GM06990 (cell line): ENCODE measurements at regions not wholly inside any gene's neighbourhood (a gene's known extent, or its start where the extent isn't known, plus 50 kb on each side); places are given as distances from the start of the nearest gene placed in this dataset.

Source experiments
- DNase-seq: peaks from one replicate; pipeline ENCODE4 v3.0.0-alpha.2; 2011; ENCODE audit not compliant: insufficient read length; ENCODE audit errors: extremely low read depth
- H3K27me3 ChIP-seq: replicated peaks from 2 replicates; pipeline ENCODE4 v1.6.0; 2011; ENCODE audit warnings: low read length; ENCODE audit not compliant: control insufficient read depth, insufficient read depth
- H3K36me3 ChIP-seq: 2 replicates; pipeline ENCODE4 v1.5.1; 2011; ENCODE audit warnings: low read length; ENCODE audit not compliant: control insufficient read depth, insufficient read depth
- H3K4me3 ChIP-seq: replicated peaks from 2 replicates; pipeline ENCODE4 v1.5.1; 2011; ENCODE audit warnings: low read depth, mild to moderate bottlenecking, control low read depth, low read length
- TF ChIP-seq, protein P1 (sequence below): IDR thresholded peaks from 2 replicates; pipeline ENCODE4 v1.5.1; 2011; ENCODE audit warnings: low read length, control low read depth, mild to moderate bottlenecking, inconsistent platforms; ENCODE audit not compliant: insufficient read depth, poor library complexity, severe bottlenecking

DNA sequence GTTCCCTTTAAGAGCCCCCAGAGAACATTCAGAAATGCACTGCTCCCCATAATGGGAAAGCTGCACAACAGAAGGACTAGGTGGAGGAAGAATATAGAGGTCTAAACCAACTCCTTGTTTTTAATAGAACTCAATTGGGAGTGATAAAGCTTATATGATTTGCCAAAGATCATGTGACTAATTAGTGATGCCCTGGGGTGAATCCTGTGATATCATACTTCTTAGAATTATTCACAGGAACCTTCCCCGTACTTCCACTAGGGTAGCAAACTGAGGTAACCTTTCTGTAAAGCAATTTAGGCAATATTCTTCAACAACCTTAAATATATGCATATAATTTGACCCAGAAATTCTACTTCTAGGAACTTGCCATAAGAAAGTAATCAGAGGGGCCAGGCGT, 84.4 kb downstream of the TFAP2A start:
- Histone ChIP-seq H3K4me3 (no peak overlapping the region), H3K36me3 (no peaks in the 10 kb centered on the region), H3K27me3 (no peaks in the 10 kb centered on the region; the same call in 1 of the 2 replicates)
- no peak for DNase-seq
- TF ChIP-seq, protein P1, sequence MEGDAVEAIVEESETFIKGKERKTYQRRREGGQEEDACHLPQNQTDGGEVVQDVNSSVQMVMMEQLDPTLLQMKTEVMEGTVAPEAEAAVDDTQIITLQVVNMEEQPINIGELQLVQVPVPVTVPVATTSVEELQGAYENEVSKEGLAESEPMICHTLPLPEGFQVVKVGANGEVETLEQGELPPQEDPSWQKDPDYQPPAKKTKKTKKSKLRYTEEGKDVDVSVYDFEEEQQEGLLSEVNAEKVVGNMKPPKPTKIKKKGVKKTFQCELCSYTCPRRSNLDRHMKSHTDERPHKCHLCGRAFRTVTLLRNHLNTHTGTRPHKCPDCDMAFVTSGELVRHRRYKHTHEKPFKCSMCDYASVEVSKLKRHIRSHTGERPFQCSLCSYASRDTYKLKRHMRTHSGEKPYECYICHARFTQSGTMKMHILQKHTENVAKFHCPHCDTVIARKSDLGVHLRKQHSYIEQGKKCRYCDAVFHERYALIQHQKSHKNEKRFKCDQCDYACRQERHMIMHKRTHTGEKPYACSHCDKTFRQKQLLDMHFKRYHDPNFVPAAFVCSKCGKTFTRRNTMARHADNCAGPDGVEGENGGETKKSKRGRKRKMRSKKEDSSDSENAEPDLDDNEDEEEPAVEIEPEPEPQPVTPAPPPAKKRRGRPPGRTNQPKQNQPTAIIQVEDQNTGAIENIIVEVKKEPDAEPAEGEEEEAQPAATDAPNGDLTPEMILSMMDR, result no peak

DNA sequence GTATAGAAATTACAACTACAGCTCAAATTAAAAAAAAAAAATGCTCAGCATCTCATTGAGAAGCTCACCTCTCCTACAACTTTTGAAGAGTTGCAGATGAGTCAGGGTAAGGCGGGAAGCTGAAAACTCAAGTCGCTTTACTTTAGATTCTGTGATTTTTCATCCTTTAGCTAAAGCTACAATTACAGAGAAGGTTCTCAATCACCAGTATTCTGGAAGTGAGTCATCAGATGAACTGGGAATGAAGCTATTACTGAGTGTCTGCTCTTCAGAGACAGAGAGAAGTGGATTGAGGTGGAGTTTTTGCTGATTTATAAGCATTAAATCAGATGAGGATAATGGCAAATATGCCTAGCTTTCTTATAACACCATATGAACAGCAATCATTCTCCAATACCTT, 91.9 kb downstream of the TFAP2A start:
- TF ChIP-seq, protein P1, result no peak
- Histone ChIP-seq H3K4me3 (no peak overlapping the region), H3K27me3 (no peaks in the 10 kb centered on the region; the same call in 1 of the 2 replicates), H3K36me3 (no peaks in the 10 kb centered on the region)
- DNase-seq, result no peak

- TF ChIP-seq, protein P1, result no peak
- no peak for DNase-seq
- Histone ChIP-seq H3K27me3 (no peaks in the 10 kb centered on the region; the same call in 1 of the 2 replicates), H3K36me3 (no peaks in the 10 kb centered on the region), H3K4me3 (no peak overlapping the region)
Measured at GRCh38 chr6:10320291-10320690, 94.6 kb downstream of the TFAP2A start.

DNA sequence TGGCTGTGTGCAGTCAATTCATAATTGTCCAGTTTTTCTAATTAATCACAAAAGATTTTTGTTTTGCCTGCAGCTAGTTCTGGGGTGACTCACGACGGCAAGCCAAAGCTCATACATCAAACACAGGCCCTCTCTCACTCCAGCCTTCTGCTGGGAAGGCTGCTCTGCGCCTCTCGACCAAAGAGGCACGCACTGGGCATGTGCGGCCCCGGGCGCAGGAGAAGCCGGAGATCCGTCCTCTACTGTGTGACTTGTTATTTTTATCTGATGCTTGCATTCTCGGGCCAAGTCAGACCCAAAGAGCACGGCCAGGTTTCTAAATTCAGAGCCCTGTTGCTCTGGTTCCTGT, 98.5 kb downstream of the TFAP2A start:
- H3K4me3 ChIP-seq, result no peak overlapping the region
- TF ChIP-seq, protein P1, result no peak
- no peak for DNase-seq
- H3K27me3 ChIP-seq, result no peaks in the 10 kb centered on the region
- H3K36me3 ChIP-seq, result no peaks in the 10 kb centered on the region

GRCh38 chr6:10315658-10316372, 99.1 kb downstream of the TFAP2A start:
- no peak overlapping the region for H3K4me3 ChIP-seq
- no peaks in the 10 kb centered on the region for H3K36me3 ChIP-seq
- DNase-seq, result no peak
- no peaks in the 10 kb centered on the region for H3K27me3 ChIP-seq
- TF ChIP-seq, protein P1, result no peak

- Histone ChIP-seq H3K4me3 (no peak overlapping the region), H3K27me3 (no peaks in the 10 kb centered on the region), H3K36me3 (no peaks in the 10 kb centered on the region)
- DNase-seq, result no peak
- TF ChIP-seq, protein P1, result no peak
Measured at GRCh38 chr6:10315034-10315433, 99.8 kb downstream of the TFAP2A start.
